ENCODE measurements at regions not wholly inside any gene's neighbourhood (a gene's known extent, or its start where the extent isn't known, plus 50 kb on each side); places are given as distances from the start of the nearest gene placed in this dataset.
"Not testable (repeated sequence)": the region's sequence is repeated elsewhere in the genome, so short reads cannot be mapped to it uniquely, and the experiment has no call there.

GRCh38 chr1:229928767-229929166, 138.3 kb upstream of the GALNT2 start:
- H3K27me3 ChIP-seq (ENCODE audit: low read depth, low read length): peaks cover 22% of the 10 kb centered on the region
- H3K4me2 ChIP-seq (ENCODE audit: low read length): no peak overlapping the region
- no peaks in the 10 kb centered on the region for H4K20me1 ChIP-seq (ENCODE audit: insufficient read depth, low read length)
- H3K4me3 ChIP-seq (ENCODE audit: low read length): no peak overlapping the region
- H3K79me2 ChIP-seq (ENCODE audit: low read length): no peaks in the 10 kb centered on the region
- no peaks in the 10 kb centered on the region for H3K9me3 ChIP-seq (ENCODE audit: insufficient read depth, low read length)
- H3K4me1 ChIP-seq (ENCODE audit: low read length): no peaks in the 10 kb centered on the region
- H3K9ac ChIP-seq (ENCODE audit: low read length): no peak overlapping the region
- TF ChIP-seq EZH2phosphoT487 (IDR thresholded peaks at IDR 0.05; ENCODE audit: low read depth) (no peak), CTCF (IDR thresholded peaks at IDR 0.05; ENCODE audit: low read depth, low read length) (no peak)
- H3K36me3 ChIP-seq (replicated peaks; ENCODE audit: low read depth, low read length): no peaks in the 10 kb centered on the region
- no peak overlapping the region for H3K27ac ChIP-seq (ENCODE audit: low read length)
- H2AFZ ChIP-seq (ENCODE audit: low read depth, low read length): no peak overlapping the region

- H3K4me1 ChIP-seq (ENCODE audit: low read length); H3K4me3 ChIP-seq (ENCODE audit: low read length); H3K27ac ChIP-seq (ENCODE audit: low read length); H3K9ac ChIP-seq (ENCODE audit: low read length); H3K9me3 ChIP-seq (ENCODE audit: insufficient read depth, low read length); H3K4me2 ChIP-seq (ENCODE audit: low read length); H2AFZ ChIP-seq (ENCODE audit: low read depth, low read length); H3K79me2 ChIP-seq (ENCODE audit: low read length); H4K20me1 ChIP-seq (ENCODE audit: insufficient read depth, low read length); H3K36me3 ChIP-seq (replicated peaks; ENCODE audit: low read depth, low read length): not testable (repeated sequence)
- peaks cover 16% of the 10 kb centered on the region for H3K27me3 ChIP-seq (ENCODE audit: low read depth, low read length)
Observed at GRCh38 chr1:229931751-229932150, 135.3 kb upstream of the GALNT2 start.

GRCh38 chr1:229935157-229935556, 131.9 kb upstream of the GALNT2 start:
- peaks cover 34% of the 10 kb centered on the region for H3K27me3 ChIP-seq (ENCODE audit: low read depth, low read length)
- not testable (repeated sequence) for H3K4me1 ChIP-seq (ENCODE audit: low read length); H3K27ac ChIP-seq (ENCODE audit: low read length); H4K20me1 ChIP-seq (ENCODE audit: insufficient read depth, low read length); H2AFZ ChIP-seq (ENCODE audit: low read depth, low read length); H3K4me2 ChIP-seq (ENCODE audit: low read length); H3K9ac ChIP-seq (ENCODE audit: low read length); H3K36me3 ChIP-seq (replicated peaks; ENCODE audit: low read depth, low read length); H3K4me3 ChIP-seq (ENCODE audit: low read length); H3K79me2 ChIP-seq (ENCODE audit: low read length); H3K9me3 ChIP-seq (ENCODE audit: insufficient read depth, low read length)

GRCh38 chr1:229938551-229938950, 128.5 kb upstream of the GALNT2 start:
- no peak for TF ChIP-seq CTCF (IDR thresholded peaks at IDR 0.05; ENCODE audit: low read depth, low read length)
- Histone ChIP-seq H3K4me2 (ENCODE audit: low read length) (no peak overlapping the region), H3K9ac (ENCODE audit: low read length) (no peak overlapping the region), H3K27me3 (ENCODE audit: low read depth, low read length) (peaks cover 52% of the 10 kb centered on the region), H3K79me2 (ENCODE audit: low read length) (no peaks in the 10 kb centered on the region), H2AFZ (ENCODE audit: low read depth, low read length) (no peak overlapping the region), H3K36me3 (replicated peaks; ENCODE audit: low read depth, low read length) (no peaks in the 10 kb centered on the region), H3K9me3 (ENCODE audit: insufficient read depth, low read length) (no peaks in the 10 kb centered on the region), H3K4me1 (ENCODE audit: low read length) (no peaks in the 10 kb centered on the region), H4K20me1 (ENCODE audit: insufficient read depth, low read length) (no peaks in the 10 kb centered on the region), H3K4me3 (ENCODE audit: low read length) (no peak overlapping the region), H3K27ac (ENCODE audit: low read length) (no peak overlapping the region)

- no peaks in the 10 kb centered on the region for H3K4me1 ChIP-seq (ENCODE audit: low read length)
- TF ChIP-seq CTCF (IDR thresholded peaks at IDR 0.05; ENCODE audit: low read depth, low read length): no peak
Observed at GRCh38 chr1:229940684-229941083, 126.4 kb upstream of the GALNT2 start.

More at GRCh38 chr1:229940684-229941083, 126.4 kb upstream of the GALNT2 start:
- Histone ChIP-seq H3K9ac (ENCODE audit: low read length) (no peak overlapping the region), H3K27ac (ENCODE audit: low read length) (no peak overlapping the region), H2AFZ (ENCODE audit: low read depth, low read length) (no peak overlapping the region), H3K79me2 (ENCODE audit: low read length) (no peaks in the 10 kb centered on the region), H4K20me1 (ENCODE audit: insufficient read depth, low read length) (no peaks in the 10 kb centered on the region), H3K4me2 (ENCODE audit: low read length) (no peak overlapping the region), H3K4me3 (ENCODE audit: low read length) (no peak overlapping the region), H3K9me3 (ENCODE audit: insufficient read depth, low read length) (no peaks in the 10 kb centered on the region), H3K27me3 (ENCODE audit: low read depth, low read length) (peaks cover 42% of the 10 kb centered on the region), H3K36me3 (replicated peaks; ENCODE audit: low read depth, low read length) (no peaks in the 10 kb centered on the region)

All from OCI-LY3 (cell line).